Loucy (cell line): ENCODE measurements at regions not wholly inside any gene's neighbourhood (a gene's known extent, or its start where the extent isn't known, plus 50 kb on each side); places are given as distances from the start of the nearest gene placed in this dataset.

Experiments
- H2AFZ ChIP-seq: fragments of 200-600 bp; sonication (generic); 2 replicates; pipeline ENCODE4 v1.6.0; 2016; ENCODE audit warnings: antibody characterized with exemption, mild to moderate bottlenecking, low read length, moderate library complexity
- H3F3A ChIP-seq: fragments of 200-600 bp; 2 replicates; pipeline ENCODE4 v1.6.0; 2016; ENCODE audit warnings: antibody characterized with exemption, low read depth, mild to moderate bottlenecking
- H3K27me3 ChIP-seq: fragments of 200-600 bp; sonication (generic); 2 replicates; pipeline ENCODE4 v1.6.1; 2014; ENCODE audit warnings: low read length, mild to moderate bottlenecking; ENCODE audit not compliant: insufficient read depth, poor library complexity, severe bottlenecking
- H3K36me3 ChIP-seq: fragments of 200-600 bp; sonication (generic); 2 replicates; pipeline ENCODE4 v1.6.1; 2016; ENCODE audit warnings: low read length; ENCODE audit not compliant: insufficient read depth
- H3K4me1 ChIP-seq: fragments of 200-600 bp; sonication (generic); 2 replicates; pipeline ENCODE4 v1.5.1; 2014; ENCODE audit warnings: low read length, mild to moderate bottlenecking; ENCODE audit not compliant: insufficient read depth, poor library complexity, severe bottlenecking
- H3K4me2 ChIP-seq: fragments of 200-600 bp; sonication (generic); 2 replicates; pipeline ENCODE4 v1.6.0; 2014; ENCODE audit warnings: antibody characterized with exemption, low read length, low read depth, mild to moderate bottlenecking; ENCODE audit not compliant: poor library complexity, severe bottlenecking
- H3K4me3 ChIP-seq: fragments of 200-600 bp; sonication (generic); 2 replicates; pipeline ENCODE4 v1.5.1; 2014; ENCODE audit warnings: low read length, mild to moderate bottlenecking, mixed read lengths; ENCODE audit not compliant: poor library complexity, severe bottlenecking
- H3K79me2 ChIP-seq: fragments of 200-600 bp; sonication (generic); 2 replicates; pipeline ENCODE4 v1.6.1; 2014; ENCODE audit warnings: low read length; ENCODE audit not compliant: insufficient read depth
- H3K9ac ChIP-seq: fragments of 200-600 bp; sonication (generic); 2 replicates; pipeline ENCODE4 v1.6.0; 2014; ENCODE audit warnings: mild to moderate bottlenecking, low read depth, low read length, moderate library complexity; ENCODE audit not compliant: poor library complexity, severe bottlenecking
- H3K9me2 ChIP-seq: fragments of 200-600 bp; sonication (generic); replicated peaks from 2 replicates; pipeline ENCODE4 v1.6.1; 2016; ENCODE audit warnings: low read depth, low read length, mixed read lengths
- H3K9me3 ChIP-seq: fragments of 200-600 bp; sonication (generic); 2 replicates; pipeline ENCODE4 v1.6.1; 2014; ENCODE audit warnings: mild to moderate bottlenecking, antibody characterized with exemption, low read length, low read depth; ENCODE audit not compliant: insufficient read depth
- H4K20me1 ChIP-seq: fragments of 200-600 bp; sonication (generic); 2 replicates; pipeline ENCODE4 v1.6.0; 2014; ENCODE audit warnings: antibody characterized with exemption, low read length, mild to moderate bottlenecking; ENCODE audit not compliant: insufficient read depth, poor library complexity, severe bottlenecking
- EZH2phosphoT487 ChIP-seq: fragments of 200-600 bp; IDR thresholded peaks from 2 replicates; pipeline ENCODE4 v1.6.1; 2018; ENCODE audit warnings: antibody characterized with exemption, mild to moderate bottlenecking, moderate library complexity, borderline replicate concordance
- TF ChIP-seq, protein P1 (sequence below): fragments of 200-600 bp; sonication (generic); conservative IDR thresholded peaks from 2 replicates; pipeline ENCODE4 v1.5.1; 2014; ENCODE audit warnings: mild to moderate bottlenecking, antibody characterized with exemption, low read length

DNA sequence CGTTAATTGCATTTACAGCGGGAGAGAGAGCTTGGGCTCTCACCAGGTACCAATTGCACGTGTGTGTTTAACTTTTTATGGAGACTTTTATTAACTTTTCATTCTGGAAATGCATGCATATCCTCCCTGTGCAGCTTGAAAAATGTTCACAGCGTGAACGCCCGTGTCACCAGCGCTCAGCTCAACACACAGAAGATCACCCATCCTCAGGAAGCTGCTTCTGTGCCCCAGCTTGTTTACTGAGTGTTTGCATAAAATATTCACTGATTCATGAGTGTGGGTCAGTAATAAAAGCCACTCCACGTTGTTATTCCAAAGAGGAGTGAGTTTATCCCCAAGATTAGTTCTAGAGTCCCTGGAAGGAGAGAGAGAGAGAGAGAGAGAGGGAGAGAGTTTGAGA lies 75.5 kb upstream of the FZD10 start:
- Histone ChIP-seq H3K4me3 (peak overlapping the region; percentile 69), H3K79me2 (no peaks in the 10 kb centered on the region), H3K9me3 (no peaks in the 10 kb centered on the region), H3K27me3 (no peaks in the 10 kb centered on the region), H3F3A (0 out of 2 replicates have a peak, but pooled peaks cover 2% of the 10 kb centered on the region), H4K20me1 (no peaks in the 10 kb centered on the region), H3K4me2 (peak overlapping the region; percentile 91), H3K4me1 (peaks cover 41% of the 10 kb centered on the region), H3K9me2 (no peaks in the 10 kb centered on the region), H3K36me3 (no peaks in the 10 kb centered on the region), H3K9ac (peak overlapping the region; percentile 81), H2AFZ (peak overlapping the region; percentile 88)
- TF ChIP-seq, protein P1, sequence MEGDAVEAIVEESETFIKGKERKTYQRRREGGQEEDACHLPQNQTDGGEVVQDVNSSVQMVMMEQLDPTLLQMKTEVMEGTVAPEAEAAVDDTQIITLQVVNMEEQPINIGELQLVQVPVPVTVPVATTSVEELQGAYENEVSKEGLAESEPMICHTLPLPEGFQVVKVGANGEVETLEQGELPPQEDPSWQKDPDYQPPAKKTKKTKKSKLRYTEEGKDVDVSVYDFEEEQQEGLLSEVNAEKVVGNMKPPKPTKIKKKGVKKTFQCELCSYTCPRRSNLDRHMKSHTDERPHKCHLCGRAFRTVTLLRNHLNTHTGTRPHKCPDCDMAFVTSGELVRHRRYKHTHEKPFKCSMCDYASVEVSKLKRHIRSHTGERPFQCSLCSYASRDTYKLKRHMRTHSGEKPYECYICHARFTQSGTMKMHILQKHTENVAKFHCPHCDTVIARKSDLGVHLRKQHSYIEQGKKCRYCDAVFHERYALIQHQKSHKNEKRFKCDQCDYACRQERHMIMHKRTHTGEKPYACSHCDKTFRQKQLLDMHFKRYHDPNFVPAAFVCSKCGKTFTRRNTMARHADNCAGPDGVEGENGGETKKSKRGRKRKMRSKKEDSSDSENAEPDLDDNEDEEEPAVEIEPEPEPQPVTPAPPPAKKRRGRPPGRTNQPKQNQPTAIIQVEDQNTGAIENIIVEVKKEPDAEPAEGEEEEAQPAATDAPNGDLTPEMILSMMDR: no peak
- no peak for TF ChIP-seq EZH2phosphoT487

DNA sequence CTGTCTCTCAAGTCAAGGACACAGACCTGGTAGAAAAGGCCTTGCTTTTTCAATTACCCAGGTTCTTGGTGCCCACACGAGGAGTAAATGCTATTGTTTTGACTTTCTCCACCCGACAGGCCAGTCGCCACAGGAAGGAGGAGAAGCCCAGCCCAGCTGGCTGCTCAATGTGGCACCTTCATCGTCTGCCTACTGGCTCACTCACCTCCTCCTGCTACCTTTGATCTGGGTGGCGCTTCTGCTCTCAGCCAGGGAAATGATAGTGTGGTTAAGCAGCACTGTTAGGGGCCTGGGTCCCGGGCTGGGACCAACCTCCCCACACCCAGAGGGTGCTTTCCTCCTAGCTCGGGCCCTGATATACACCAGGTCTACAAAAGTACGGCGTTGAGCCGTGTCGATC lies 75.0 kb upstream of the FZD10 start:
- TF ChIP-seq, protein P1: no peak
- no peak for TF ChIP-seq EZH2phosphoT487
- H2AFZ ChIP-seq: peak overlapping the region; percentile 88
- no peaks in the 10 kb centered on the region for H4K20me1 ChIP-seq
- H3K36me3 ChIP-seq: no peaks in the 10 kb centered on the region
- peak overlapping the region; percentile 91 for H3K4me2 ChIP-seq
- H3F3A ChIP-seq: 0 out of 2 replicates have a peak, but pooled peaks cover 2% of the 10 kb centered on the region
- peak overlapping the region; percentile 81 for H3K9ac ChIP-seq
- H3K4me1 ChIP-seq: peaks cover 41% of the 10 kb centered on the region
- H3K9me2 ChIP-seq: no peaks in the 10 kb centered on the region
- peak overlapping the region; percentile 69 for H3K4me3 ChIP-seq
- H3K27me3 ChIP-seq: no peaks in the 10 kb centered on the region
- no peaks in the 10 kb centered on the region for H3K9me3 ChIP-seq
- no peaks in the 10 kb centered on the region for H3K79me2 ChIP-seq

DNA sequence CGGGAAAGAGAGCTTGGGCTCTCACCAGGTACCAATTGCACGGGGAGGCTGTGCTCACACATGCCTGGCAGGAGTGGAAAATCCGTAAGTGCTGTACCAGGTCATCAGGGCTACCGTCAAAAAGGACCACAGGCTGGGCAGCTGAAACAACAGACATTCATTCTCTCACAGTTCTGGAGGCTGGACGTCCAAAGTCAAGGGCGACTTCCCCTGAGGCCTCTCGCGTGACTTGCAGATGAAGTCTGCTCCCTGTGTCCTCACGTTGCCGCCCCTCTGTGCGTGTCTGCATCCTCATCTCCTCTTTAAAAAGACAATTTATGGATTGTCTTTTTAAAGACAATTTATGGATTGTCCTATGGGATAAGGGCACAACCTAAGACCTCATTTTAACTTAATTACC lies 73.8 kb upstream of the FZD10 start:
- no peaks in the 10 kb centered on the region for H3K36me3 ChIP-seq
- H3K4me1 ChIP-seq: peaks cover 41% of the 10 kb centered on the region
- H2AFZ ChIP-seq: no peak overlapping the region
- H3K27me3 ChIP-seq: no peaks in the 10 kb centered on the region
- H3F3A ChIP-seq: 0 out of 2 replicates have a peak, but pooled peaks cover 2% of the 10 kb centered on the region
- no peak overlapping the region for H3K9ac ChIP-seq
- no peak for TF ChIP-seq EZH2phosphoT487
- TF ChIP-seq, protein P1: no peak
- H3K4me2 ChIP-seq: peak overlapping the region; percentile 91
- H3K79me2 ChIP-seq: no peaks in the 10 kb centered on the region
- H3K4me3 ChIP-seq: no peak overlapping the region
- H4K20me1 ChIP-seq: no peaks in the 10 kb centered on the region
- H3K9me2 ChIP-seq: no peaks in the 10 kb centered on the region
- no peaks in the 10 kb centered on the region for H3K9me3 ChIP-seq
